ENCODE measurements at regions not wholly inside any gene's neighbourhood (a gene's known extent, or its start where the extent isn't known, plus 50 kb on each side); places are given as distances from the start of the nearest gene placed in this dataset.

DNA sequence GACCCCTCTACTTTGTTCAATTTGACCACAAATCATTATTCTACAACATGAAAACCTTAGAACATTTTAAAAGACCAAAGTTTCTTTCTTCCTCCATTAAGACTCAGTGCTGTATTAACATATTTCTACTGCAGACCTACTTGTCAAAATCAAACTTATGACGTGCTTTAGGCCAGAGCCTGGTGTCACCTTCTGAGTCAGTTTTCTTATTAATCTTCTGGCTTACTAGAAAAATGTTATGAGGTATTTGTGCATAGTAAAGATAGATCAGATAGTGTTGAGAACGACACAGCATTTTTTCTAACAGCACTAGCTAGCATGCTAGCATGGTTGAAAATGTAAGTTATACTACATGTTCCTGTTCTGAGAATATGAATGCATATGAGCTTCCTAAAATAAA is 333.6 kb upstream of the FAM241A start:
- TF ChIP-seq, protein P1, sequence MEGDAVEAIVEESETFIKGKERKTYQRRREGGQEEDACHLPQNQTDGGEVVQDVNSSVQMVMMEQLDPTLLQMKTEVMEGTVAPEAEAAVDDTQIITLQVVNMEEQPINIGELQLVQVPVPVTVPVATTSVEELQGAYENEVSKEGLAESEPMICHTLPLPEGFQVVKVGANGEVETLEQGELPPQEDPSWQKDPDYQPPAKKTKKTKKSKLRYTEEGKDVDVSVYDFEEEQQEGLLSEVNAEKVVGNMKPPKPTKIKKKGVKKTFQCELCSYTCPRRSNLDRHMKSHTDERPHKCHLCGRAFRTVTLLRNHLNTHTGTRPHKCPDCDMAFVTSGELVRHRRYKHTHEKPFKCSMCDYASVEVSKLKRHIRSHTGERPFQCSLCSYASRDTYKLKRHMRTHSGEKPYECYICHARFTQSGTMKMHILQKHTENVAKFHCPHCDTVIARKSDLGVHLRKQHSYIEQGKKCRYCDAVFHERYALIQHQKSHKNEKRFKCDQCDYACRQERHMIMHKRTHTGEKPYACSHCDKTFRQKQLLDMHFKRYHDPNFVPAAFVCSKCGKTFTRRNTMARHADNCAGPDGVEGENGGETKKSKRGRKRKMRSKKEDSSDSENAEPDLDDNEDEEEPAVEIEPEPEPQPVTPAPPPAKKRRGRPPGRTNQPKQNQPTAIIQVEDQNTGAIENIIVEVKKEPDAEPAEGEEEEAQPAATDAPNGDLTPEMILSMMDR (IDR thresholded peaks at IDR 0.05; ENCODE audit: extremely low read depth in 1 of 2, insufficient read depth in 1 of 2, low read depth in 1 of 2, low read length in 2 of 2), result no peak
- no peak for TF ChIP-seq FOS (IDR thresholded peaks at IDR 0.05; ENCODE audit: borderline replicate concordance, insufficient read depth, low read length)

Data from endothelial cell of umbilical vein (primary cell).